ENCODE measurements at regions not wholly inside any gene's neighbourhood (a gene's known extent, or its start where the extent isn't known, plus 50 kb on each side); places are given as distances from the start of the nearest gene placed in this dataset.

DNA sequence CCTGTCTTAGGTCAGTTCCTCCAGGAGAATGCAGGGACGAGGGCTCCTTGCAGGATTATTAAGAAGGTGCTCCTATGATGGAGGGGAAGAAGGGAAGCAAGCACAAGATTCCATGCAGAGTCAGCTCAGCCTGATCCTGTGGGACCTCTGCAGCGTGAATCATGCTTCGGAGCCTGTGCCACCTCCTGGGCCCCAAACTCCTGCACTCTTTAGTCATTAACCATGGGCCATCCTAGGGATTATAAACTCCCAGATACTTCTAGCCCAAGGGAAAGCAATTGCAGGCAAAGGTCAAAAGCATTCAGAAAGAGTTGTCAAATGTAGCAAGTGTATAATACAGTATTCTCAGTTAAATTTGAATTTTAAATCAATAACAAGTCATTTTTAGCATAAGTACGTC is 208.7 kb upstream of the PMEPA1 start:
- Histone ChIP-seq H3K18ac (ENCODE audit: extremely low read depth, low read length) (no peak overlapping the region), H3K23me2 (ENCODE audit: low read depth, low read length) (no peaks in the 10 kb centered on the region; the same call in 1 of the 2 replicates), H3K27ac (ENCODE audit: low read depth, low read length) (no peak overlapping the region), H2BK120ac (replicated peaks; ENCODE audit: low read depth, low read length) (no peak overlapping the region), H3K14ac (ENCODE audit: insufficient read length) (no peak overlapping the region), H4K91ac (replicated peaks; ENCODE audit: insufficient read length, low read length) (no peak overlapping the region), H2BK12ac (ENCODE audit: low read depth, low read length) (no peak overlapping the region), H3K56ac (replicated peaks; ENCODE audit: insufficient read length, low read depth, low read length) (no peak overlapping the region), H4K5ac (ENCODE audit: insufficient read length, low read depth, low read length) (no peak overlapping the region), H2AK5ac (ENCODE audit: low read depth, low read length) (no peak overlapping the region), H2BK5ac (ENCODE audit: low read depth, low read length) (no peak overlapping the region), H3K23ac (ENCODE audit: insufficient read length) (no peak overlapping the region), H2BK20ac (ENCODE audit: low read length) (no peak overlapping the region), H3K9ac (replicated peaks in 1 of 4; ENCODE audit: extremely low read depth in 1 of 4, low read depth in 3 of 4, low read length in 3 of 4) (no peak overlapping the region), H2AFZ (ENCODE audit: low read length) (no peak overlapping the region), H3K4ac (replicated peaks; ENCODE audit: insufficient read length, low read depth, low read length) (no peak overlapping the region), H3K79me2 (ENCODE audit: control insufficient read depth in 1 of 2, insufficient read depth in 2 of 2, low read length in 2 of 2) (no peaks in the 10 kb centered on the region), H4K20me1 (replicated peaks in 1 of 2; ENCODE audit: control insufficient read depth in 1 of 2, insufficient read depth in 2 of 2, low read length in 2 of 2) (no peaks in the 10 kb centered on the region), H3K27me3 (replicated peaks in 1 of 4; ENCODE audit: control insufficient read depth in 3 of 4, extremely low read depth in 1 of 4, insufficient read depth in 3 of 4, low read length in 3 of 4) (no peaks in the 10 kb centered on the region), H3K4me1 (replicated peaks in 1 of 4; ENCODE audit: control insufficient read depth in 3 of 4, insufficient read depth in 4 of 4, low read length in 3 of 4) (peaks cover 0 to 8% (median 2%) of the 10 kb centered on the region in 4 experiments; a peak in 3 of 7 replicates), H3K4me3 (ENCODE audit: extremely low read depth in 1 of 4, insufficient read depth in 2 of 4, low read depth in 3 of 4, low read length in 4 of 4) (no peak overlapping the region), H2BK15ac (ENCODE audit: low read length) (no peak overlapping the region), H3K79me1 (ENCODE audit: low read depth, low read length) (no peaks in the 10 kb centered on the region), H3K36me3 (ENCODE audit: control insufficient read depth in 2 of 4, insufficient read depth in 4 of 4, low read length in 3 of 4) (no peaks in the 10 kb centered on the region), H3K4me2 (ENCODE audit: insufficient read depth in 1 of 2, low read depth in 2 of 2, low read length in 2 of 2) (no peak overlapping the region), H4K8ac (ENCODE audit: extremely low read depth, insufficient read depth, low read length) (no peak overlapping the region), H3K9me3 (ENCODE audit: insufficient read depth in 2 of 2, low read depth in 1 of 2, low read length in 1 of 2) (no peaks in the 10 kb centered on the region)
- no peak for DNase-seq (ENCODE audit: low read depth in 1 of 2, low spot score in 2 of 2)
- no peak for FAIRE-seq
- 75% methylated on average over 4 of the region's 4 CpGs; no CpG with 5 or more reads in 1 of the 2 experiments for WGBS, 2 experiments (ENCODE audit: extremely low coverage in 1 of 2, insufficient coverage in 1 of 2, insufficient read length in 1 of 2, insufficient replicate concordance in 2 of 2, low coverage in 1 of 2, low lambda C conversion rate in 2 of 2, missing lambda C conversion rate in 1 of 2)
- no peak for TF ChIP-seq ASH2L (IDR thresholded peaks at IDR 0.05; ENCODE audit: low read length)
- no peak for TF ChIP-seq RBBP5 (IDR thresholded peaks at IDR 0.05; ENCODE audit: borderline replicate concordance, low read depth, low read length)
- TF ChIP-seq SIN3A (conservative IDR thresholded peaks at IDR 0.05 in 1 of 2, IDR thresholded peaks at IDR 0.05 in 1 of 2; ENCODE audit: low read depth in 1 of 2, low read length in 2 of 2), result no peak
- TF ChIP-seq RNF2 (IDR thresholded peaks at IDR 0.05; ENCODE audit: borderline replicate concordance, low read depth, low read length, missing control alignments, poor library complexity, severe bottlenecking), result no peak
- no peak for TF ChIP-seq EGR1 (IDR thresholded peaks at IDR 0.05; ENCODE audit: borderline replicate concordance, low read depth, low read length)
- no peak for TF ChIP-seq TAF1 (IDR thresholded peaks at IDR 0.05; ENCODE audit: low read depth, low read length)
- no peak for TF ChIP-seq PHF8 (conservative IDR thresholded peaks at IDR 0.05; ENCODE audit: low read depth, low read length)
- TF ChIP-seq, protein P1, sequence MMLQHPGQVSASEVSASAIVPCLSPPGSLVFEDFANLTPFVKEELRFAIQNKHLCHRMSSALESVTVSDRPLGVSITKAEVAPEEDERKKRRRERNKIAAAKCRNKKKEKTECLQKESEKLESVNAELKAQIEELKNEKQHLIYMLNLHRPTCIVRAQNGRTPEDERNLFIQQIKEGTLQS (IDR thresholded peaks at IDR 0.05; ENCODE audit: insufficient read depth, low read depth, low read length), result no peak
- TF ChIP-seq RXRA (IDR thresholded peaks at IDR 0.05; ENCODE audit: insufficient read depth, low read depth, low read length), result no peak
- TF ChIP-seq NANOG (IDR thresholded peaks at IDR 0.05; ENCODE audit: insufficient read depth, low read depth, low read length, poor library complexity, severe bottlenecking), result no peak
- TF ChIP-seq E2F6 (IDR thresholded peaks at IDR 0.05), result no peak
- TF ChIP-seq POLR2AphosphoS5 (IDR thresholded peaks at IDR 0.05; ENCODE audit: low read depth, low read length), result no peak
- no peak for TF ChIP-seq BACH1 (IDR thresholded peaks at IDR 0.05; ENCODE audit: low read length)
- CTCF ChIA-PET (ENCODE audit: partially characterized antibody), result interaction anchor here (1.0 kb wide), 1 partner anchor 21 kb away, joined by 3 read pairs; no protein-coding TSS in a partner anchor
- POLR2A ChIA-PET (ENCODE audit: partially characterized antibody), result no interaction called here

Measured in H1 (cell line).